CD4-positive, alpha-beta T cell (primary cell): ENCODE measurements at regions not wholly inside any gene's neighbourhood (a gene's known extent, or its start where the extent isn't known, plus 50 kb on each side); places are given as distances from the start of the nearest gene placed in this dataset.

Experiments
- ATAC-seq: fragments of 200-7000 bp; cut with Tn5 transposase; one replicate; pipeline ENCODE4 v1.10.0; 2022; ENCODE audit warnings: mild to moderate bottlenecking; ENCODE audit not compliant: poor library complexity
- CTCF ChIA-PET: fragments of 350-600 bp; sonication (Branson Sonifier 250); formaldehyde crosslinking; loops from one replicate; lab custom pipeline; 2021; ENCODE audit warnings: antibody characterized with exemption, inconsistent platforms; lab: Charles Lee
- POLR2A ChIA-PET: fragments of 350-600 bp; sonication (Branson Sonifier 250); formaldehyde crosslinking; loops from one replicate; lab custom pipeline; 2021; ENCODE audit warnings: antibody characterized with exemption, inconsistent platforms; lab: Charles Lee
- DNase-seq, 14 experiments: peaks; one replicate each; pipeline ENCODE4 v3.0.0-alpha.2; 2013 to 2020; ENCODE audit warnings: mixed read lengths in 2 of 14
- H3K27ac ChIP-seq, 2 donors: one replicate each; pipeline versions ENCODE4 v1.5.1 to v1.7.0; 2013; ENCODE audit warnings: low read length in 2 of 2, low read depth in 1 of 2, mild to moderate bottlenecking in 1 of 2
- H3K27me3 ChIP-seq, 2 experiments: 1 replicate in 1 of 2; 2 replicates in 1 of 2; pipeline versions ENCODE4 v1.6.1 to v1.7.0; 2013; ENCODE audit warnings: low read length in 2 of 2, control low read depth in 1 of 2, mild to moderate bottlenecking in 1 of 2, moderate library complexity in 1 of 2; ENCODE audit not compliant: insufficient read depth in 2 of 2, control insufficient read depth in 1 of 2
- H3K36me3 ChIP-seq: one replicate; pipeline ENCODE4 v1.6.1; 2013; ENCODE audit warnings: low read length, control low read depth; ENCODE audit not compliant: insufficient read depth
- H3K4me1 ChIP-seq: one replicate; pipeline ENCODE4 v1.6.1; 2013; ENCODE audit warnings: low read length, control low read depth; ENCODE audit not compliant: insufficient read depth
- H3K4me3 ChIP-seq: one replicate; pipeline ENCODE4 v1.5.1; 2013; ENCODE audit warnings: mild to moderate bottlenecking, low read length, moderate library complexity
- H3K9me3 ChIP-seq, 2 experiments: 1 replicate in 1 of 2; 2 replicates in 1 of 2; pipeline versions ENCODE4 v1.6.1 to v1.7.0; 2013; ENCODE audit warnings: low read length in 2 of 2, mild to moderate bottlenecking in 2 of 2, control low read depth in 1 of 2, moderate library complexity in 1 of 2; ENCODE audit not compliant: control insufficient read depth in 1 of 2, insufficient read depth in 1 of 2
- H3K27ac Mint-ChIP-seq: one replicate; pipeline ENCODE4 v1.8.0; 2020; ENCODE audit warnings: mixed read lengths
- H3K27me3 Mint-ChIP-seq: one replicate; pipeline ENCODE4 v1.8.0; 2021; ENCODE audit warnings: mixed read lengths
- H3K36me3 Mint-ChIP-seq: one replicate; pipeline ENCODE4 v1.8.0; 2021; ENCODE audit warnings: low read depth, mixed read lengths
- H3K4me1 Mint-ChIP-seq: one replicate; pipeline ENCODE4 v1.8.0; 2021; ENCODE audit warnings: low read depth, mixed read lengths
- H3K4me3 Mint-ChIP-seq: one replicate; pipeline ENCODE4 v1.8.0; 2020; ENCODE audit warnings: mild to moderate bottlenecking, mixed read lengths
- H3K9me3 Mint-ChIP-seq: one replicate; pipeline ENCODE4 v1.8.0; 2020; ENCODE audit warnings: mixed read lengths
- CTCF ChIP-seq: fragments of 200-600 bp; IDR thresholded peaks from one replicate; pipeline ENCODE4 v1.8.0; 2022; ENCODE audit warnings: antibody characterized with exemption, mild to moderate bottlenecking
- intact Hi-C, 2 experiments: fragments of 100-400 bp; cut with DNase I in 1 of 2; cut with micrococcal nuclease in 1 of 2; formaldehyde crosslinking; loops; one replicate each; pipeline versions ENCODE4 v1.15.1 to v1.9.0; 2023 to 2025; cut with DNase I, micrococcal nuclease

GRCh38 chr6:88558981-88559380, 392.8 kb upstream of the CNR1 start:
- Mint-ChIP-seq H3K9me3 (no peaks in the 10 kb centered on the region), H3K27me3 (no peaks in the 10 kb centered on the region), H3K36me3 (no peaks in the 10 kb centered on the region), H3K27ac (no peak overlapping the region), H3K4me3 (no peak overlapping the region), H3K4me1 (no peaks in the 10 kb centered on the region)
- ChIA-PET POLR2A (no interaction called here), CTCF (no interaction called here)
- H3K27ac ChIP-seq: no peak overlapping the region
- intact Hi-C loops: no loop called here
- no peak overlapping the region for H3K4me3 ChIP-seq
- DNase-seq (no peak), ATAC-seq (no peak)
- TF ChIP-seq CTCF: no peak
- H3K36me3 ChIP-seq: no peaks in the 10 kb centered on the region
- peaks cover 0 to 1% of the 10 kb centered on the region in 2 experiments for H3K9me3 ChIP-seq
- no peaks in the 10 kb centered on the region for H3K4me1 ChIP-seq
- no peaks in the 10 kb centered on the region for H3K27me3 ChIP-seq

- intact Hi-C loops: no loop called here
- DNase-seq: no peak
- TF ChIP-seq CTCF: no peak
- H3K36me3 ChIP-seq: no peaks in the 10 kb centered on the region
- H3K27ac ChIP-seq: no peak overlapping the region
- ATAC-seq: no peak
- H3K4me1 ChIP-seq: no peaks in the 10 kb centered on the region
- no peaks in the 10 kb centered on the region for H3K4me1 Mint-ChIP-seq
- H3K9me3 Mint-ChIP-seq: no peaks in the 10 kb centered on the region
- H3K9me3 ChIP-seq: no peaks in the 10 kb centered on the region
- H3K4me3 ChIP-seq: no peak overlapping the region
- H3K4me3 Mint-ChIP-seq: no peak overlapping the region
- POLR2A ChIA-PET: no interaction called here
- H3K27ac Mint-ChIP-seq: no peak overlapping the region
- peaks cover under 1% of the 10 kb centered on the region for H3K27me3 Mint-ChIP-seq
- H3K36me3 Mint-ChIP-seq: no peaks in the 10 kb centered on the region
- CTCF ChIA-PET: no interaction called here
- H3K27me3 ChIP-seq: no peaks in the 10 kb centered on the region
These were observed 390.5 kb upstream of the CNR1 start for GRCh38 chr6:88556663-88557062.

GRCh38 chr6:88548891-88549505, 382.9 kb upstream of the CNR1 start:
- Histone ChIP-seq H3K4me1 (no peaks in the 10 kb centered on the region), H3K4me3 (no peak overlapping the region), H3K27me3 (no peaks in the 10 kb centered on the region), H3K36me3 (no peaks in the 10 kb centered on the region), H3K9me3 (peaks cover 0 to 3% of the 10 kb centered on the region in 2 experiments), H3K27ac (no peak overlapping the region)
- H3K36me3 Mint-ChIP-seq: no peaks in the 10 kb centered on the region
- H3K27me3 Mint-ChIP-seq: peaks cover 15% of the 10 kb centered on the region
- no peak overlapping the region for H3K4me3 Mint-ChIP-seq
- no peak for TF ChIP-seq CTCF
- no peaks in the 10 kb centered on the region for H3K4me1 Mint-ChIP-seq
- DNase-seq (no peak), ATAC-seq (no peak)
- CTCF ChIA-PET: no interaction called here
- POLR2A ChIA-PET: no interaction called here
- H3K27ac Mint-ChIP-seq: no peak overlapping the region
- intact Hi-C loops: no loop called here
- H3K9me3 Mint-ChIP-seq: no peaks in the 10 kb centered on the region
